Astrocyte (in vitro differentiated cells and primary cell): ENCODE measurements at regions not wholly inside any gene's neighbourhood (a gene's known extent, or its start where the extent isn't known, plus 50 kb on each side); places are given as distances from the start of the nearest gene placed in this dataset.

ENCODE experiments used
- DNase-seq: peaks from one replicate; pipeline ENCODE4 v3.0.0-alpha.2; 2010; ENCODE audit warnings: low read depth
- FAIRE-seq: peaks from 2 replicates; lab custom pipeline; 2011; peaks lifted over from hg19 to GRCh38; lab: Jason Lieb, UNC
- H2AFZ ChIP-seq: 2 replicates; pipeline ENCODE4 v1.6.0; 2012; ENCODE audit warnings: low read depth, low read length, inconsistent platforms
- H3K27ac ChIP-seq: 2 replicates; pipeline ENCODE4 v1.5.1; 2011; ENCODE audit warnings: low read depth, low read length, inconsistent platforms
- H3K27me3 ChIP-seq: 2 replicates; pipeline ENCODE4 v1.6.0; 2011; ENCODE audit warnings: low read length, inconsistent platforms; ENCODE audit not compliant: insufficient read depth
- H3K36me3 ChIP-seq: 2 replicates; pipeline ENCODE4 v1.5.1; 2011; ENCODE audit warnings: low read length, inconsistent platforms; ENCODE audit not compliant: insufficient read depth
- H3K4me1 ChIP-seq: 2 replicates; pipeline ENCODE4 v1.5.1; 2011; ENCODE audit warnings: low read length, inconsistent platforms; ENCODE audit not compliant: insufficient read depth
- H3K4me2 ChIP-seq: 2 replicates; pipeline ENCODE4 v1.6.0; 2012; ENCODE audit warnings: low read length, inconsistent platforms
- H3K4me3 ChIP-seq: 2 replicates; pipeline ENCODE4 v1.5.1; 2011; ENCODE audit warnings: low read depth, mild to moderate bottlenecking, low read length, inconsistent platforms; ENCODE audit not compliant: insufficient read depth
- H3K79me2 ChIP-seq: 2 replicates; pipeline ENCODE4 v1.6.0; 2012; ENCODE audit warnings: mild to moderate bottlenecking, low read length, inconsistent platforms; ENCODE audit not compliant: insufficient read depth
- H3K9ac ChIP-seq: 2 replicates; pipeline ENCODE4 v1.6.0; 2012; ENCODE audit warnings: mild to moderate bottlenecking, low read length, inconsistent platforms
- H3K9me3 ChIP-seq: 2 replicates; pipeline ENCODE4 v1.5.1; 2012; ENCODE audit warnings: low read depth, mild to moderate bottlenecking, low read length, inconsistent platforms; ENCODE audit not compliant: insufficient read depth
- H4K20me1 ChIP-seq: 2 replicates; pipeline ENCODE4 v1.6.0; 2012; ENCODE audit warnings: low read length, inconsistent platforms; ENCODE audit not compliant: insufficient read depth
- H3K27ac Mint-ChIP-seq: one replicate; pipeline ENCODE4 v1.8.0; 2021; ENCODE audit warnings: mild to moderate bottlenecking, mixed read lengths; ENCODE audit not compliant: unreplicated experiment
- H3K27me3 Mint-ChIP-seq: one replicate; pipeline ENCODE4 v1.8.0; 2021; ENCODE audit warnings: low read depth, mixed read lengths; ENCODE audit not compliant: unreplicated experiment
- H3K36me3 Mint-ChIP-seq: one replicate; pipeline ENCODE4 v1.8.0; 2021; ENCODE audit warnings: low read depth, mixed read lengths; ENCODE audit not compliant: unreplicated experiment
- H3K4me1 Mint-ChIP-seq: one replicate; pipeline ENCODE4 v1.8.0; 2021; ENCODE audit warnings: low read depth, mixed read lengths; ENCODE audit not compliant: unreplicated experiment
- H3K4me3 Mint-ChIP-seq: one replicate; pipeline ENCODE4 v1.8.0; 2021; ENCODE audit warnings: mild to moderate bottlenecking, moderate library complexity, mixed read lengths; ENCODE audit not compliant: unreplicated experiment
- H3K9me3 Mint-ChIP-seq: one replicate; pipeline ENCODE4 v1.8.0; 2021; ENCODE audit warnings: mild to moderate bottlenecking, mixed read lengths; ENCODE audit not compliant: unreplicated experiment
- CTCF ChIP-seq: IDR thresholded peaks from 2 replicates; pipeline ENCODE4 v1.5.1; 2011; ENCODE audit warnings: low read depth, mild to moderate bottlenecking, inconsistent platforms, low read length, moderate library complexity; ENCODE audit not compliant: insufficient read depth
- EZH2 ChIP-seq: IDR thresholded peaks from 2 replicates; pipeline ENCODE4 v1.6.1; 2012; ENCODE audit warnings: mild to moderate bottlenecking, low read length, inconsistent platforms; ENCODE audit not compliant: insufficient read depth

- FAIRE-seq = no peak
Measured at GRCh38 chr4:81751531-81752289, 280.0 kb upstream of the RASGEF1B start.

GRCh38 chr4:81747242-81747930 lies 275.7 kb upstream of the RASGEF1B start:
- DNase-seq = no peak
- H3K79me2 ChIP-seq = no peaks in the 10 kb centered on the region
- no peaks in the 10 kb centered on the region for H3K9me3 ChIP-seq
- H2AFZ ChIP-seq = no peak overlapping the region
- no peak overlapping the region for H3K4me3 ChIP-seq
- H3K9me3 Mint-ChIP-seq = no peaks in the 10 kb centered on the region
- H3K27ac ChIP-seq = no peak overlapping the region
- no peak overlapping the region for H3K4me3 Mint-ChIP-seq
- TF ChIP-seq CTCF = no peak
- TF ChIP-seq EZH2 = no peak
- no peaks in the 10 kb centered on the region for H4K20me1 ChIP-seq
- no peak overlapping the region for H3K27ac Mint-ChIP-seq
- no peaks in the 10 kb centered on the region for H3K36me3 ChIP-seq
- H3K4me2 ChIP-seq = no peak overlapping the region
- no peaks in the 10 kb centered on the region for H3K4me1 ChIP-seq
- H3K9ac ChIP-seq = no peak overlapping the region
- H3K36me3 Mint-ChIP-seq = no peaks in the 10 kb centered on the region
- FAIRE-seq = no peak
- H3K27me3 ChIP-seq = no peaks in the 10 kb centered on the region
- H3K4me1 Mint-ChIP-seq = no peaks in the 10 kb centered on the region
- H3K27me3 Mint-ChIP-seq = peaks cover 1% of the 10 kb centered on the region

More at GRCh38 chr4:81751531-81752289, 280.0 kb upstream of the RASGEF1B start:
- Histone ChIP-seq H3K27ac (no peak overlapping the region), H3K9me3 (no peaks in the 10 kb centered on the region), H3K36me3 (no peaks in the 10 kb centered on the region), H3K27me3 (no peaks in the 10 kb centered on the region), H2AFZ (no peak overlapping the region), H3K79me2 (no peaks in the 10 kb centered on the region), H3K4me1 (no peaks in the 10 kb centered on the region), H3K4me2 (no peak overlapping the region), H3K9ac (no peak overlapping the region), H4K20me1 (no peaks in the 10 kb centered on the region), H3K4me3 (no peak overlapping the region)
- Mint-ChIP-seq H3K9me3 (no peaks in the 10 kb centered on the region), H3K36me3 (no peaks in the 10 kb centered on the region), H3K27ac (no peak overlapping the region), H3K4me3 (no peak overlapping the region), H3K27me3 (no peaks in the 10 kb centered on the region), H3K4me1 (no peaks in the 10 kb centered on the region)
- no peak for DNase-seq
- TF ChIP-seq CTCF = no peak

GRCh38 chr4:81746773-81747172 lies 275.1 kb upstream of the RASGEF1B start:
- H4K20me1 ChIP-seq = no peaks in the 10 kb centered on the region
- H3K4me1 Mint-ChIP-seq = no peaks in the 10 kb centered on the region
- H3K27ac ChIP-seq = no peak overlapping the region
- no peaks in the 10 kb centered on the region for H3K9me3 ChIP-seq
- no peaks in the 10 kb centered on the region for H3K36me3 ChIP-seq
- DNase-seq = no peak
- no peak for FAIRE-seq
- peaks cover 1% of the 10 kb centered on the region for H3K27me3 Mint-ChIP-seq
- no peak overlapping the region for H3K4me3 ChIP-seq
- no peak for TF ChIP-seq EZH2
- TF ChIP-seq CTCF = no peak
- H3K4me3 Mint-ChIP-seq = no peak overlapping the region
- no peaks in the 10 kb centered on the region for H3K79me2 ChIP-seq
- H3K27ac Mint-ChIP-seq = no peak overlapping the region
- H3K4me1 ChIP-seq = no peaks in the 10 kb centered on the region
- no peaks in the 10 kb centered on the region for H3K27me3 ChIP-seq
- no peaks in the 10 kb centered on the region for H3K9me3 Mint-ChIP-seq
- no peak overlapping the region for H3K4me2 ChIP-seq
- H3K9ac ChIP-seq = no peak overlapping the region
- no peaks in the 10 kb centered on the region for H3K36me3 Mint-ChIP-seq
- H2AFZ ChIP-seq = no peak overlapping the region
